ENCODE measurements at regions not wholly inside any gene's neighbourhood (a gene's known extent, or its start where the extent isn't known, plus 50 kb on each side); places are given as distances from the start of the nearest gene placed in this dataset.

GRCh38 chr12:115079760-115080159 lies 395.8 kb upstream of the TBX3 start:
- DNase-seq: no peak

DNA sequence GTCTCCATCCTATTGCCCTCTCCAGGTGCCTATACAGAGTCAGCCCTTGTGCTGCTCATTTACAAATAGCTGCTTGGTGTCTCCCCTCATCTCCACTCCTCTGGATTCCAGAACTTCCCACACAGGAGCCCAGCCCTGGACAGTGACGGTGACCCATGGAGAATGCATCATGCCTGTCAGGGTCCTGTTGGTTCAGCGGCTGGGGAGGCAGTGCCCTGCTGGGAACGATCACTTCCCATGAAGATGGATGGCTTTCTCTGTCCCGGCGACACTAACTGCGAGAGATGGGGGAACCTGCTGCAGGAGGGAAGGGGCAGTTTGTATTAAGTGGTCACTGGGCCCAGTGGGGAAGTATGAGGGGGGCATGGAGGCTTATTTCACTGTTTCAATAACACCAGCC lies 395.0 kb upstream of the TBX3 start:
- peak; percentile 48 for DNase-seq

DNA sequence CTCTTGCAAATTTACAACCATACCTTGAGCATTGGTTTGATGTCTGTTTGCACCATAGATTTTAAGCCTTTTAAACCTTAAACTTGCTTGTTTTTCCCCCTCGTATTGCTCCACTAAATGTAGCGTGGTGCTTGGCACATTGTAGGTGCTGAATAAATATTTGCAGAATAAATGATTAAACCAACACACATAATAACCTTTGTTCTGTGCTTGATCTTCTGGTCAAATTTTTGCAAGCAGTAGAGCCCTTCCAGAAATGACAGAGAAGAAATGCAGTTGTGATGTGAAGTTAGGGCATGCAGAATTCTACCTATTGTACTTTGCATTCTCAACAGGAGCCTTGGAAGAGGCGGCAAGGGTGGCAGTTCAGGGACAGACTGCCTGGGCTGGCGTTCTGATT lies 394.4 kb upstream of the TBX3 start:
- no peak for DNase-seq

GRCh38 chr12:115075552-115076170 lies 391.7 kb upstream of the TBX3 start:
- no peak for DNase-seq

DNA sequence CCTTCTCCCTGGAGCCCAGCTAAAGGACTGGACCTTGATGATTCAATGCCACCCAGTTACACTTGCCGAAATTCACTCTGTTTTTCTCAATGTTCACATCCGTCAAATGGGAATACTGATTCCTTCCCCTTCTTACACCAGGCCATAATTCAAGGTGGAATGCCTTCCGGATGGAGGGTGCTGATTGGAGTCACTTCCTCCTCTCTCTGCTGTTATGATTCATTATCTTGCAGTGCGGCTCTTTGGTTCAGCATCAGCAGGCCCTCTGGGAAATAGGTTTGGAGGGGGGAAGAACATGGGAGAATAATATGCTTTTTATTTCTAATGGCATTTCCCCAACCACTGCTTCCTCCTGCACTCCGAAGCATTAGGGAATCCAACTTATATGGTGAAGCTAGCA lies 390.6 kb upstream of the TBX3 start:
- DNase-seq: no peak

GRCh38 chr12:115072712-115073111 lies 388.7 kb upstream of the TBX3 start:
- DNase-seq: peak; percentile 44

GRCh38 chr12:115070313-115070712 lies 386.3 kb upstream of the TBX3 start:
- no peak for DNase-seq

- no peak for DNase-seq
Observed at GRCh38 chr12:115064296-115064695, 380.3 kb upstream of the TBX3 start.

- DNase-seq: no peak
Observed at GRCh38 chr12:115062741-115063140, 378.8 kb upstream of the TBX3 start.

GRCh38 chr12:115060477-115061168 lies 376.6 kb upstream of the TBX3 start:
- DNase-seq: no peak

- no peak for DNase-seq
Observed at GRCh38 chr12:115057445-115057844, 373.5 kb upstream of the TBX3 start.

- no peak for DNase-seq
Observed at GRCh38 chr12:115051378-115051777, 367.4 kb upstream of the TBX3 start.

DNA sequence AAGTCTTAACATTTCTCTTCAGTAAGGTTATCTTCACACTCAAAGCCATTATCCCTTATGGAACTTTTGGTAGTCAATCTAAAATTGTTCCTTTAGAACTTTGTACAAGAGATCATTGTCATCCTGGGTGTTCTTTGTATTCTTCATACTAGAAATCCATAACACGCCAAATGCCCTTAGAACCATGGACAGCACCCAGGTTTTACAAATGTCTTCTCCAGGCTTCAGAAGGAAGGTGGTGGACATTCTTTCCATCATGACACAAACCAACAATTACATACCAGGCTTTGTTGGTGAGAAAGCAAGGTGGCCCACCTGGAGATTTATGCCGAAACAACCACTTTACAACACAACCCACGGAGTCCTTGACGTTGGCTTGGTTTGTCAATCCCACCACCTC lies 365.6 kb upstream of the TBX3 start:
- DNase-seq: no peak

DNA sequence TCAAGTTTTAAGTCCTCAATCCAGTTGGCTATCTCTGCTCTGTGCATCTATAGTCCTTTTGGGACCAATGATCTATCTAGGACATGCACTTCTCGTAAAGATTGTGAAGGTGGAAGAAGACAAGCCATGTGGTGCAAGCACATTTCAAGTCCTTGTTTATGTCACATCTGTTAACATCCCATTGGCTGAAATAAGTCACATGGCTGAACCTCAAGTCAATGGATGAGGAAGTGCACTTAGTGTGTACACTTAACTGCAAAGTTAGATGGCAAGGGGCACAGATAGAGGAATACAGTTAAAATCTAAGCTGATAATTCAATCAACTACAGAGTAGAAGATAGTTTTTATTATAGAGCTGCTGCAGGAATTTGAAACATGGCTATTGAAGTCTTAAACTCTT lies 362.8 kb upstream of the TBX3 start:
- no peak for DNase-seq

DNA sequence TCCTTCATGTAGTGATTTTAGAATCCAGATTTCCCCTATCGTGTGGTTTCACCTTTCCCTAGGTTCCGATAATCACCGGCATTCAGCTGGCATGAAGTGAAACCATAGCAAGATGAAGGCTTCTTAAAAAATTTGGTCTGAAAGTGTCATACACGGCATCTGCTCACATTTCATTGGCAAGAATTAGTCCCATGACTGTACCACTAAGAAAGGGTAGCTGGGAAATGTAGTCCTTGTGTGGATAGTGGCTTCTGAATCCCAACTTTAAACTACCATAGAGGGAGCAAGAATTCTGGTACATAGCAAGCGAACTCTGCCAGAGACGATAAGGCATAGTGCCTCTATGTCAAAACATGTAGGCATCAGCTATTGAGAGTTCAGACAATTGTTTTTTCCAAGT lies 360.1 kb upstream of the TBX3 start:
- no peak for DNase-seq

DNA sequence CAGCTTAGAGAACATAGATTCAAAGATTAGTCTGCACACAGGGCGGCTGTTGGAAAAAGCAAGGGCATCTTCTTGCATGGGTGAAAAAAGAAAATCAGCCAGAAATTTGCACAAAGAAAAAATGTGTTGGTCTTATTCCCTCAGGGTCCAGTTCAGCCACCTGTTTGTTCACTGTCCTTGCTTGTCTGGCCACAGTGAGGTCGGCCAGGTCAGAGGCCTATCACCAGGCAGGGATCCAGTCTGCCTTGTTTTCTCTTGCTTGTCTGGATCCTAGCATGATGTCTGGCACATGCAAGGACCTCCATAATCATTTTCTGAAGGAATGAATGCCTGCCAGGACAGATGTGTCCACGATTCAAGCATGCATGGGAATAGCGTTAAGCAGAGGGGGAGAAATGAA lies 359.1 kb upstream of the TBX3 start:
- no peak for DNase-seq

- DNase-seq: no peak
Observed at GRCh38 chr12:115042341-115042740, 358.4 kb upstream of the TBX3 start.

DNA sequence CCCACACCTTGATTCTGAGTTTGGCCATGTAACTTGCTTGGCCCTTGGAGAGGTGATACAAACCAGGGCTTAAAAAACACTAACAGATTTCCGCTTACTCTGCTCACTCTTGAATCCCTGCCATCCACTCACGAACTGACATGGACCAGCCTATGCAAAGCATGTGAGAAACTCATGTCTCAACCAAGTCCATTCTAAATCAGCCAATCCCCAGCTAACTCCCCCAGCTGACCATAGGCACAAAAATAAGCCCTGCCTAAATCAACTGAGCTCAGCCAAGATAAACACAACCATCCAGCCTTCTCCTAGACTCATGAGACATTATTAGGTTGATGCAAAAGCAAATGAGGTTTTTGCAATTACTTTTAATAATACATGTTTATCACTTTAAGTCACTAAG lies 353.9 kb upstream of the TBX3 start:
- DNase-seq: no peak

- no peak for DNase-seq
Observed at GRCh38 chr12:115035535-115036107, 351.6 kb upstream of the TBX3 start.

- DNase-seq: no peak
Observed at GRCh38 chr12:115032521-115032920, 348.5 kb upstream of the TBX3 start.

DNA sequence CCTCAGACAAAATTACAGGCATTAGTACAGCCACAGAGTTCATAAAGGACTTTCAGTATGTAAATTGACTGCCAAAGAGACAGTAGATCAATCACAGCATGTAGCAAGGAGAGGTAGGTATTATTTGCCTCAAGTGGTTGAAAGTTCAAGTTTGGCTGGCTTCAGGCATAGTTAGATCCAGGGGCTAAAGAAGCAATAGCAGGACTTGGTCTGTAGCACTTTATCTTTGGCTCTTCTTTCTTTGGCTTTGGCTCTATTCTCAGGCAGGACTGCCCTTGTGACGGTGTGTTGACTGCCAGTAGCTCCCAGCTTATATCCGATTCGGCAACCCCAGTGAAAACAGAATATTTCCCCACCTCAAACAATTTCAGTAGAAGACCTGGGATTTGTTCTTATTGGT lies 346.0 kb upstream of the TBX3 start:
- no peak for DNase-seq

DNA sequence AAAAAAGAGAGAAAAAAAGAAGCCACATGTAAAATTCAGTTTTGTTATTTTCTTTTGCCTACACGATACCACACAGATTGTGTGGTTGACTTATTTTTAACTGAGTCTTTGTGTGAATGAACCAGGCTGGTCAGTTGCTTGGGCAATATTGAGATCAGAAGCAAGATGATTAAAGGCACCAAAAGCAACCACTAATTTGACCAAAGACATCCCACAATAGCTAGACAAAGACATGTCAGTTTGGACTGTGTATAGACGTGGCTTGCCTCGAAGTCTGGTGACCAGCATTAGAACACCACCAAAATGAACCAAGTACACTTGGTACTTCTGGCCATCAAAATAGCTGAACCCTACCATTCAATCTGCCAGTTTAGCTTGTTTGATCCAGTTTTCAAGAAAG lies 340.6 kb upstream of the TBX3 start:
- DNase-seq: no peak

Measured in renal pelvis (tissue), 1 donor.